Heart left ventricle (tissue), 13 donors: ENCODE measurements at regions not wholly inside any gene's neighbourhood (a gene's known extent, or its start where the extent isn't known, plus 50 kb on each side); places are given as distances from the start of the nearest gene placed in this dataset.

Source experiments
- POLR2A ChIP-seq, 2 donors: fragments of 450-650 bp; IDR thresholded peaks; one replicate each; pipeline ENCODE4 v1.6.1; 2017; ENCODE audit warnings: antibody characterized with exemption in 2 of 2, mild to moderate bottlenecking in 2 of 2, moderate library complexity in 2 of 2
- TF ChIP-seq, protein P1 (sequence below), 12 donors: fragments of 200-600 bp; sonication (generic) in 4 of 12; IDR thresholded peaks; one replicate each; pipeline versions ENCODE4 v1.5.0 to v1.8.0; 2018 to 2022; ENCODE audit warnings: antibody characterized with exemption in 12 of 12, mild to moderate bottlenecking in 5 of 12
- donor health status: ischemic (EF 13 %, LVEDD 7.1; RV severe dilation, severe dysfunction).
- donor health status: DM: no; HTN: yes; CAD: no.
- donor health status: DM: no; HTN: no; CAD: no.
- donor health status: ischemic (EF 25% LVEDD 6.9; RV normal size, moderate dysfunction).
- donor health status: ischemic (EF 25% LVEDD 5.7; RV mildly dilated, moderate dysfunction).
- donor health status: ischemic (EF 35%, LVEDD 5.7; RV mildly dilated, moderate dysfunction).
- donor health status: nonischemic (EF 11% LVEDD 7.7; RV severe dilation, severe dysfunction).
- donor health status: DM: yes; HTN: yes; CAD: no.
- donor health status: PGD.
- donor health status: ischemic (EF 29% LVEDD 5.4; RV normal size, mild dysfunction).
- donor health status: nonischemic (EF 23%, LVEDD 6.1; RV moderate dilation, normal function).

DNA sequence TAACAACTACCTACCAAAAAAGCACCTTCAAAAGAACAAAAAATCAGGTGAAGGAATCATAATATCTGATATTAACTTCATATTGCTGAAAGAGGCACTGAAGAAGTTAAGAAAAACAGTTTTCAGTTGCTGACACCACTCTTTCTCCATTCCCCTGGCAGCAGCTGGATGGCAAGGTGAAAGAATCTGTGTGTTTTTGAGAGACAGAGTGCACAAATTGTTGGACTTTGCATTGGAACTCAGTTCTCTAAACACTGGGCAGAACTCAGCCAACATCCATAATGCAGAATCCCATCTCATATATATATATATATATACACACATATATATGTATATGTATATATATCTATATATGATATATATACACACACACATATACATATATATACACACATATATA, 408.3 kb upstream of the MAGEC2 start:
- TF ChIP-seq, protein P1, sequence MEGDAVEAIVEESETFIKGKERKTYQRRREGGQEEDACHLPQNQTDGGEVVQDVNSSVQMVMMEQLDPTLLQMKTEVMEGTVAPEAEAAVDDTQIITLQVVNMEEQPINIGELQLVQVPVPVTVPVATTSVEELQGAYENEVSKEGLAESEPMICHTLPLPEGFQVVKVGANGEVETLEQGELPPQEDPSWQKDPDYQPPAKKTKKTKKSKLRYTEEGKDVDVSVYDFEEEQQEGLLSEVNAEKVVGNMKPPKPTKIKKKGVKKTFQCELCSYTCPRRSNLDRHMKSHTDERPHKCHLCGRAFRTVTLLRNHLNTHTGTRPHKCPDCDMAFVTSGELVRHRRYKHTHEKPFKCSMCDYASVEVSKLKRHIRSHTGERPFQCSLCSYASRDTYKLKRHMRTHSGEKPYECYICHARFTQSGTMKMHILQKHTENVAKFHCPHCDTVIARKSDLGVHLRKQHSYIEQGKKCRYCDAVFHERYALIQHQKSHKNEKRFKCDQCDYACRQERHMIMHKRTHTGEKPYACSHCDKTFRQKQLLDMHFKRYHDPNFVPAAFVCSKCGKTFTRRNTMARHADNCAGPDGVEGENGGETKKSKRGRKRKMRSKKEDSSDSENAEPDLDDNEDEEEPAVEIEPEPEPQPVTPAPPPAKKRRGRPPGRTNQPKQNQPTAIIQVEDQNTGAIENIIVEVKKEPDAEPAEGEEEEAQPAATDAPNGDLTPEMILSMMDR (IDR thresholded peaks at IDR 0.05), result no peak
- no peak for TF ChIP-seq POLR2A (IDR thresholded peaks at IDR 0.05)
